IMR-90 (cell line): ENCODE measurements at regions not wholly inside any gene's neighbourhood (a gene's known extent, or its start where the extent isn't known, plus 50 kb on each side); places are given as distances from the start of the nearest gene placed in this dataset.

Experiments
- CEBPB ChIP-seq: IDR thresholded peaks from 2 replicates; pipeline ENCODE4 v1.6.1; 2012; ENCODE audit warnings: low read depth, low read length, improper control_type of control experiment
- MAZ ChIP-seq: IDR thresholded peaks from 2 replicates; pipeline ENCODE4 v1.6.1; 2012; ENCODE audit warnings: low read depth, mild to moderate bottlenecking, low read length, improper control_type of control experiment, moderate library complexity, borderline replicate concordance
- POLR2A ChIP-seq: IDR thresholded peaks from 2 replicates; pipeline ENCODE4 v1.6.1; 2012; ENCODE audit warnings: mild to moderate bottlenecking, low read depth, low read length
- RAD21 ChIP-seq: IDR thresholded peaks from 2 replicates; pipeline ENCODE4 v1.6.1; 2012; ENCODE audit warnings: low read length, improper control_type of control experiment
- RFX5 ChIP-seq: IDR thresholded peaks from 2 replicates; pipeline ENCODE4 v1.8.0; 2012; ENCODE audit warnings: low read depth, mild to moderate bottlenecking, low read length, moderate library complexity
- SMC3 ChIP-seq: fragments of 150-350 bp; IDR thresholded peaks from 2 replicates; pipeline ENCODE4 v1.6.1; 2016; ENCODE audit warnings: low read depth, mild to moderate bottlenecking, antibody characterized with exemption, low read length, moderate library complexity
- TF ChIP-seq, protein P1 (sequence below): conservative IDR thresholded peaks from 2 replicates; pipeline ENCODE4 v1.5.1; 2012; ENCODE audit warnings: mild to moderate bottlenecking, low read depth, low read length, improper control_type of control experiment
- TF ChIP-seq, protein P2 (sequence below): fragments of 150-350 bp; IDR thresholded peaks from 2 replicates; pipeline ENCODE4 v1.6.1; 2017; ENCODE audit warnings: mild to moderate bottlenecking, antibody characterized with exemption, low read length, low read depth

DNA sequence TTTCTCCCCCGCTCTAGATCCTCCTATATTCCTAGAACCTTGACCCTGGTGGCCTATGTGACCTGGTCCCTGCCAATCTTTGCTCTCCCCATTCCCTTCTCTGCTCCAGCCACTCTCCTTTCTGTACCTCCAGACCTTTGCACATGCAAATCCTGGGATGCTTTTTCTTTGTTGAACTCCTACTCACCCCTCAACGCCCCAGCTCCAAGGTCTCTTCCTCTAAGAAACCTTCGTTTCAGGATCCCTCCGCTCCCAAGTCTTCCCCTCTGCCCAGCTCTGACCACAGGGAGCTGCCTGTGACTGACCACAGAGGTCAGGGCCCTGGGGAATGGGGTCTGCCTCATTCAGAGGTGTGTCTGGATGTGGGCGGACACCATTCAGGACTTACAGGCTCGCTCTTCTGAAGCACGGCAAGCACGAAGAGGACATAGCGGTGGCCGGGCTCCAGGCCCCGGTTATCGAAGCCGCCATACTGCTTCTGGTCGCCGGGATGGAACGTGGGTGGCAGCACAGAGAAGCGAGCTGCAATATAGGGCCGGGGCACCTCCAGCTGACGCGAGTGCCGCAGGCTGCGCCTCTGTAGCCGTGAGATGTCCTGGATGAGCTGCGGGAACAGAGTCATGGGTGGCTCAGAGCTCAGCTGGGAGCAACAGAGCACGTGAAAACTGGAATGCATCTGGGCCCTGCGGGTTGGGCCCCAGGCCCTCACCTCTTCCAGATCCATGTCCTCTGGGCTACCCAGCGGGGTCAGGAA is 120.9 kb downstream of the PTPRS start:
- TF ChIP-seq, protein P1, sequence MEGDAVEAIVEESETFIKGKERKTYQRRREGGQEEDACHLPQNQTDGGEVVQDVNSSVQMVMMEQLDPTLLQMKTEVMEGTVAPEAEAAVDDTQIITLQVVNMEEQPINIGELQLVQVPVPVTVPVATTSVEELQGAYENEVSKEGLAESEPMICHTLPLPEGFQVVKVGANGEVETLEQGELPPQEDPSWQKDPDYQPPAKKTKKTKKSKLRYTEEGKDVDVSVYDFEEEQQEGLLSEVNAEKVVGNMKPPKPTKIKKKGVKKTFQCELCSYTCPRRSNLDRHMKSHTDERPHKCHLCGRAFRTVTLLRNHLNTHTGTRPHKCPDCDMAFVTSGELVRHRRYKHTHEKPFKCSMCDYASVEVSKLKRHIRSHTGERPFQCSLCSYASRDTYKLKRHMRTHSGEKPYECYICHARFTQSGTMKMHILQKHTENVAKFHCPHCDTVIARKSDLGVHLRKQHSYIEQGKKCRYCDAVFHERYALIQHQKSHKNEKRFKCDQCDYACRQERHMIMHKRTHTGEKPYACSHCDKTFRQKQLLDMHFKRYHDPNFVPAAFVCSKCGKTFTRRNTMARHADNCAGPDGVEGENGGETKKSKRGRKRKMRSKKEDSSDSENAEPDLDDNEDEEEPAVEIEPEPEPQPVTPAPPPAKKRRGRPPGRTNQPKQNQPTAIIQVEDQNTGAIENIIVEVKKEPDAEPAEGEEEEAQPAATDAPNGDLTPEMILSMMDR, result no peak
- TF ChIP-seq POLR2A (no peak), MAZ (no peak), SMC3 (no peak), RFX5 (no peak), CEBPB (no peak), RAD21 (no peak)
- TF ChIP-seq, protein P2, sequence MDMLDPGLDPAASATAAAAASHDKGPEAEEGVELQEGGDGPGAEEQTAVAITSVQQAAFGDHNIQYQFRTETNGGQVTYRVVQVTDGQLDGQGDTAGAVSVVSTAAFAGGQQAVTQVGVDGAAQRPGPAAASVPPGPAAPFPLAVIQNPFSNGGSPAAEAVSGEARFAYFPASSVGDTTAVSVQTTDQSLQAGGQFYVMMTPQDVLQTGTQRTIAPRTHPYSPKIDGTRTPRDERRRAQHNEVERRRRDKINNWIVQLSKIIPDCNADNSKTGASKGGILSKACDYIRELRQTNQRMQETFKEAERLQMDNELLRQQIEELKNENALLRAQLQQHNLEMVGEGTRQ, result no peak
